ENCODE measurements at regions not wholly inside any gene's neighbourhood (a gene's known extent, or its start where the extent isn't known, plus 50 kb on each side); places are given as distances from the start of the nearest gene placed in this dataset.
"Not testable (repeated sequence)": the region's sequence is repeated elsewhere in the genome, so short reads cannot be mapped to it uniquely, and the experiment has no call there.

GRCh38 chr15:95637234-95637633 is 693.3 kb upstream of the NR2F2 start:
- not testable (repeated sequence) for TF ChIP-seq CTCF (IDR thresholded peaks at IDR 0.05; ENCODE audit: borderline replicate concordance, extremely low read depth, low read length, poor library complexity, severe bottlenecking); EZH2 (IDR thresholded peaks at IDR 0.05; ENCODE audit: borderline replicate concordance, low read depth, low read length, severe bottlenecking)
